ENCODE measurements at regions not wholly inside any gene's neighbourhood (a gene's known extent, or its start where the extent isn't known, plus 50 kb on each side); places are given as distances from the start of the nearest gene placed in this dataset.

DNA sequence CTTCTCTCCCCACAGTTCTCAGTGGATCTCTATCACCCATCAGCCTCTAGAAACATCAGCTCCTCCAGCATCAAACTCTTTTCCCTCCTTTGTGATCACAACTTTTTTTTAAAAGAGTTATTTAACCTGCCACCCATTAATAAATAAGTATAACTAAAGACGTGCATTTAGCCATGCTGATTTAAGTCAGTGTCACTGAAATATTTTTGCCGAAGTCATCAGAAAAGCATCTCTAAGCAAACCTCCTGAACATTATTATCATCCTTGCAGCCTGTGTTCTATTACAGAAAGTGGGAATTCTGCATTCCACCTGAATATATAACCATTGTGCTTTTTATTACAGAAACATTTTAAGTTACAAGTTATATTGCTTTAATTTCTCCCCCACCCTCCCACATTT lies 106.2 kb upstream of the ARHGAP28 start:
- no CpG with 5 or more reads among the region's 2 CpGs for WGBS (ENCODE audit: insufficient coverage)

DNA sequence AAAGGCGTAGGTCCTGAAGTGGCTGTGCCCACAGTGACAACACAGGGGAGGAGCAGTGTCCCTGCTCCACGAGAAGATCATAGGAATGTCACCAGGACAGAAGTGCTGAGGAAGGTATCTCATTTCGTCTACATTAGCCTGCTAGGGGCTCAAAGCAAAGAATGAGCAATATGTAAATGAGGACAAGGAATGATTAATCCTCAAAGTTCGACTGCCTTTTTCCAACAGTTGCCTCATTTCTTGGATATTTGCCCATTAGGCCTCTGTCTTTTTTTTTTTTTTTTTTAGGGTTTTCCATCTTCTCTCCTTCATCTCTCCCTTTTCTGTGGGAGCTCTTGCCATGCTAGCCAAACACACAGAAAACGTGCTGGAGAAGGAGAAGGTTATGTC lies 105.2 kb upstream of the ARHGAP28 start:
- no peak overlapping the region for H3K4me3 Mint-ChIP-seq
- Histone ChIP-seq H3K27ac (ENCODE audit: low read depth in 1 of 2, low read length in 2 of 2) (no peak overlapping the region), H3K4me2 (replicated peaks; ENCODE audit: extremely low read depth, low read length, poor library complexity, severe bottlenecking) (no peak overlapping the region), H3K36me3 (replicated peaks in 1 of 2; ENCODE audit: control insufficient read depth in 1 of 2, insufficient read depth in 2 of 2, low read length in 2 of 2) (no peaks in the 10 kb centered on the region), H3K9ac (ENCODE audit: insufficient read depth, low read length, poor library complexity, severe bottlenecking) (no peak overlapping the region), H3K4me1 (ENCODE audit: control insufficient read depth in 1 of 2, insufficient read depth in 2 of 2, low read length in 2 of 2) (no peaks in the 10 kb centered on the region), H4K20me1 (ENCODE audit: insufficient read depth, low read length) (no peaks in the 10 kb centered on the region), H3K9me3 (replicated peaks in 1 of 2; ENCODE audit: control insufficient read depth in 1 of 2, insufficient read depth in 1 of 2, low read length in 2 of 2) (no peaks in the 10 kb centered on the region), H3K4me3 (replicated peaks in 1 of 3; ENCODE audit: low read depth in 2 of 3, low read length in 3 of 3) (no peak overlapping the region), H3K27me3 (ENCODE audit: control insufficient read depth in 2 of 2, insufficient read depth in 2 of 2, low read length in 2 of 2) (no peaks in the 10 kb centered on the region), H2AFZ (ENCODE audit: insufficient read depth, low read depth, low read length, poor library complexity, severe bottlenecking) (no peak overlapping the region), H3K79me2 (ENCODE audit: insufficient read depth, low read length) (no peaks in the 10 kb centered on the region)
- no peaks in the 10 kb centered on the region for H3K36me3 Mint-ChIP-seq
- no peak for DNase-seq
- TF ChIP-seq, protein P1, sequence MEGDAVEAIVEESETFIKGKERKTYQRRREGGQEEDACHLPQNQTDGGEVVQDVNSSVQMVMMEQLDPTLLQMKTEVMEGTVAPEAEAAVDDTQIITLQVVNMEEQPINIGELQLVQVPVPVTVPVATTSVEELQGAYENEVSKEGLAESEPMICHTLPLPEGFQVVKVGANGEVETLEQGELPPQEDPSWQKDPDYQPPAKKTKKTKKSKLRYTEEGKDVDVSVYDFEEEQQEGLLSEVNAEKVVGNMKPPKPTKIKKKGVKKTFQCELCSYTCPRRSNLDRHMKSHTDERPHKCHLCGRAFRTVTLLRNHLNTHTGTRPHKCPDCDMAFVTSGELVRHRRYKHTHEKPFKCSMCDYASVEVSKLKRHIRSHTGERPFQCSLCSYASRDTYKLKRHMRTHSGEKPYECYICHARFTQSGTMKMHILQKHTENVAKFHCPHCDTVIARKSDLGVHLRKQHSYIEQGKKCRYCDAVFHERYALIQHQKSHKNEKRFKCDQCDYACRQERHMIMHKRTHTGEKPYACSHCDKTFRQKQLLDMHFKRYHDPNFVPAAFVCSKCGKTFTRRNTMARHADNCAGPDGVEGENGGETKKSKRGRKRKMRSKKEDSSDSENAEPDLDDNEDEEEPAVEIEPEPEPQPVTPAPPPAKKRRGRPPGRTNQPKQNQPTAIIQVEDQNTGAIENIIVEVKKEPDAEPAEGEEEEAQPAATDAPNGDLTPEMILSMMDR (IDR thresholded peaks at IDR 0.05): no peak
- 83% methylated on average over 4 of the region's 5 CpGs for WGBS (ENCODE audit: insufficient coverage)
- intact Hi-C loops (cut with micrococcal nuclease): no loop called here
- H3K4me1 Mint-ChIP-seq: no peaks in the 10 kb centered on the region
- H3K27me3 Mint-ChIP-seq (ENCODE audit: low read depth in 3 of 3): peaks cover 0 to 1% (median 0%) of the 10 kb centered on the region in 3 donors
- H3K9me3 Mint-ChIP-seq: peaks cover 0 to 7% (median 3%) of the 10 kb centered on the region in 7 donors
- no peak overlapping the region for H3K27ac Mint-ChIP-seq

More for the DNA sequence above, 106.2 kb upstream of the ARHGAP28 start:
- H3K27me3 ChIP-seq (ENCODE audit: control insufficient read depth in 2 of 2, insufficient read depth in 2 of 2, low read length in 2 of 2): no peaks in the 10 kb centered on the region
- no peaks in the 10 kb centered on the region for H3K36me3 Mint-ChIP-seq
- no peaks in the 10 kb centered on the region for H4K20me1 ChIP-seq (ENCODE audit: insufficient read depth, low read length)
- no peak overlapping the region for H3K4me2 ChIP-seq (replicated peaks; ENCODE audit: extremely low read depth, low read length, poor library complexity, severe bottlenecking)
- H3K27me3 Mint-ChIP-seq (ENCODE audit: low read depth in 3 of 3): peaks cover 0 to 1% (median 0%) of the 10 kb centered on the region in 3 donors
- no peaks in the 10 kb centered on the region for H3K9me3 ChIP-seq (replicated peaks in 1 of 2; ENCODE audit: control insufficient read depth in 1 of 2, insufficient read depth in 1 of 2, low read length in 2 of 2)
- H3K4me1 Mint-ChIP-seq: no peaks in the 10 kb centered on the region
- no peak overlapping the region for H3K9ac ChIP-seq (ENCODE audit: insufficient read depth, low read length, poor library complexity, severe bottlenecking)
- no peak for DNase-seq
- H3K36me3 ChIP-seq (replicated peaks in 1 of 2; ENCODE audit: control insufficient read depth in 1 of 2, insufficient read depth in 2 of 2, low read length in 2 of 2): no peaks in the 10 kb centered on the region
- H3K27ac ChIP-seq (ENCODE audit: low read depth in 1 of 2, low read length in 2 of 2): no peak overlapping the region
- intact Hi-C loops (cut with micrococcal nuclease): no loop called here
- no peaks in the 10 kb centered on the region for H3K4me1 ChIP-seq (ENCODE audit: control insufficient read depth in 1 of 2, insufficient read depth in 2 of 2, low read length in 2 of 2)
- H2AFZ ChIP-seq (ENCODE audit: insufficient read depth, low read depth, low read length, poor library complexity, severe bottlenecking): no peak overlapping the region
- no peak overlapping the region for H3K27ac Mint-ChIP-seq
- no peak overlapping the region for H3K4me3 Mint-ChIP-seq
- H3K9me3 Mint-ChIP-seq: peaks cover 0 to 11% (median 4%) of the 10 kb centered on the region in 7 donors
- H3K4me3 ChIP-seq (replicated peaks in 1 of 3; ENCODE audit: low read depth in 2 of 3, low read length in 3 of 3): no peak overlapping the region
- H3K79me2 ChIP-seq (ENCODE audit: insufficient read depth, low read length): no peaks in the 10 kb centered on the region
- TF ChIP-seq, protein P1 (IDR thresholded peaks at IDR 0.05): no peak

All from CD14-positive monocyte (primary cell).